Fibroblast of lung (primary cell): ENCODE measurements at regions not wholly inside any gene's neighbourhood (a gene's known extent, or its start where the extent isn't known, plus 50 kb on each side); places are given as distances from the start of the nearest gene placed in this dataset.

Experiments used
- DNase-seq, 2 donors: peaks; one replicate each; pipeline versions ENCODE4 v3.0.0 to v3.0.0-alpha.2; 2010; ENCODE audit warnings: low read depth in 2 of 2
- H2AFZ ChIP-seq: 2 replicates; pipeline ENCODE4 v1.5.1; 2012; ENCODE audit warnings: low read length, control low read depth, inconsistent platforms
- H3K27ac ChIP-seq: 2 replicates; pipeline ENCODE4 v1.5.1; 2011; ENCODE audit warnings: low read length, control low read depth; ENCODE audit not compliant: insufficient read depth
- H3K27me3 ChIP-seq: 2 replicates; pipeline ENCODE4 v1.5.1; 2011; ENCODE audit warnings: mild to moderate bottlenecking, low read length; ENCODE audit not compliant: control insufficient read depth, insufficient read depth
- H3K36me3 ChIP-seq: 2 replicates; pipeline ENCODE4 v1.5.1; 2011; ENCODE audit warnings: low read length; ENCODE audit not compliant: control insufficient read depth, insufficient read depth
- H3K4me1 ChIP-seq: 2 replicates; pipeline ENCODE4 v1.5.1; 2011; ENCODE audit warnings: low read length; ENCODE audit not compliant: control insufficient read depth, insufficient read depth; ENCODE audit errors: extremely low read depth
- H3K4me2 ChIP-seq: 2 replicates; pipeline ENCODE4 v1.5.1; 2011; ENCODE audit warnings: low read length, control low read depth; ENCODE audit not compliant: insufficient read depth; ENCODE audit errors: extremely low read depth
- H3K4me3 ChIP-seq, 4 experiments: fragments of 200-600 bp in 1 of 4; sonication (generic) in 1 of 4; replicated peaks in 1 of 4; 2 replicates each; pipeline ENCODE4 v1.5.1; 2011 to 2016; ENCODE audit warnings: low read length in 4 of 4, low read depth in 3 of 4, mild to moderate bottlenecking in 3 of 4, control low read depth in 2 of 4, inconsistent platforms in 1 of 4, mixed read lengths in 1 of 4; ENCODE audit not compliant: insufficient read depth in 1 of 4; ENCODE audit errors: control extremely low read depth in 1 of 4
- H3K79me2 ChIP-seq: 2 replicates; pipeline ENCODE4 v1.5.1; 2012; ENCODE audit warnings: mild to moderate bottlenecking, low read length, inconsistent platforms; ENCODE audit not compliant: control insufficient read depth, insufficient read depth
- H3K9ac ChIP-seq: 2 replicates; pipeline ENCODE4 v1.5.1; 2011; ENCODE audit warnings: mild to moderate bottlenecking, low read length, control low read depth; ENCODE audit not compliant: insufficient read depth
- H3K9me3 ChIP-seq: 2 replicates; pipeline ENCODE4 v1.5.1; 2012; ENCODE audit warnings: low read depth, low read length; ENCODE audit not compliant: control insufficient read depth, insufficient read depth
- H4K20me1 ChIP-seq: 2 replicates; pipeline ENCODE4 v1.5.1; 2011; ENCODE audit warnings: low read length; ENCODE audit not compliant: control insufficient read depth, insufficient read depth; ENCODE audit errors: extremely low read depth
- EZH2 ChIP-seq: IDR thresholded peaks from 2 replicates; pipeline ENCODE4 v1.5.1; 2012; ENCODE audit warnings: low read length, control low read depth, mild to moderate bottlenecking; ENCODE audit errors: missing control alignments
- TF ChIP-seq, protein P1 (sequence below), 2 donors: IDR thresholded peaks in 1 of 2; conservative IDR thresholded peaks in 1 of 2; 1 replicate in 1 of 2; 2 replicates in 1 of 2; pipeline ENCODE4 v1.5.1; 2011 to 2012; ENCODE audit warnings: low read length in 2 of 2, control low read depth in 1 of 2, inconsistent platforms in 1 of 2, low read depth in 1 of 2, mild to moderate bottlenecking in 1 of 2

GRCh38 chr1:244962130-244962529 lies 97.8 kb upstream of the HNRNPU start:
- Histone ChIP-seq H3K27me3 (no peaks in the 10 kb centered on the region), H3K4me3 (no peak overlapping the region), H3K9me3 (no peaks in the 10 kb centered on the region), H3K4me1 (peaks cover 16% of the 10 kb centered on the region), H3K4me2 (no peak overlapping the region), H4K20me1 (no peaks in the 10 kb centered on the region), H3K79me2 (no peaks in the 10 kb centered on the region), H2AFZ (no peak overlapping the region), H3K9ac (no peak overlapping the region), H3K27ac (no peak overlapping the region), H3K36me3 (no peaks in the 10 kb centered on the region)
- TF ChIP-seq EZH2 = no peak
- TF ChIP-seq, protein P1, sequence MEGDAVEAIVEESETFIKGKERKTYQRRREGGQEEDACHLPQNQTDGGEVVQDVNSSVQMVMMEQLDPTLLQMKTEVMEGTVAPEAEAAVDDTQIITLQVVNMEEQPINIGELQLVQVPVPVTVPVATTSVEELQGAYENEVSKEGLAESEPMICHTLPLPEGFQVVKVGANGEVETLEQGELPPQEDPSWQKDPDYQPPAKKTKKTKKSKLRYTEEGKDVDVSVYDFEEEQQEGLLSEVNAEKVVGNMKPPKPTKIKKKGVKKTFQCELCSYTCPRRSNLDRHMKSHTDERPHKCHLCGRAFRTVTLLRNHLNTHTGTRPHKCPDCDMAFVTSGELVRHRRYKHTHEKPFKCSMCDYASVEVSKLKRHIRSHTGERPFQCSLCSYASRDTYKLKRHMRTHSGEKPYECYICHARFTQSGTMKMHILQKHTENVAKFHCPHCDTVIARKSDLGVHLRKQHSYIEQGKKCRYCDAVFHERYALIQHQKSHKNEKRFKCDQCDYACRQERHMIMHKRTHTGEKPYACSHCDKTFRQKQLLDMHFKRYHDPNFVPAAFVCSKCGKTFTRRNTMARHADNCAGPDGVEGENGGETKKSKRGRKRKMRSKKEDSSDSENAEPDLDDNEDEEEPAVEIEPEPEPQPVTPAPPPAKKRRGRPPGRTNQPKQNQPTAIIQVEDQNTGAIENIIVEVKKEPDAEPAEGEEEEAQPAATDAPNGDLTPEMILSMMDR (conservative IDR thresholded peaks at IDR 0.05 in 1 of 2, IDR thresholded peaks at IDR 0.05 in 1 of 2; ENCODE audit: low read depth in 1 of 2, low read length in 2 of 2) = no peak
- DNase-seq = peak in 1 of 2 donors; percentile 3

DNA sequence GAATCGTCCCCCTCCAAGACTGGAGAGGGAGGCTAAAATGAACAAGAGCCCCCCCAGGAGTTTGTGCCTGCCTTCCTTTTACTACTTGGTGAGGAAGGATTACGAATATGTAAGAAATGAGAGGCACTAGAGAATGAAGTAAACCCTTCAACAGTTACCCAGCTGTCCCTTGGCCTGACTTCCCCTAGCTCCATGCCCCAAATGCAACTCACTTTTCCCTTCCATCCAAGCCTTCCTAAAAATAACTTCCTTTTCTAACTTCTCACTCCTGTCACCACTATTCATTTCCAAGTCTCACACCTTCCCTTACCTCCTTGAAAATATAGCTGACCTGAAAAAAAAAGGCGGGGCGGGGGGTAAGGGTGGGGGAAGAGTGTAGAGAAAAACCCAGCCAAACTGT lies 96.6 kb upstream of the HNRNPU start:
- DNase-seq = no peak
- H3K4me1 ChIP-seq = peaks cover 16% of the 10 kb centered on the region
- H3K4me2 ChIP-seq = no peak overlapping the region
- TF ChIP-seq, protein P1 (conservative IDR thresholded peaks at IDR 0.05 in 1 of 2, IDR thresholded peaks at IDR 0.05 in 1 of 2; ENCODE audit: low read depth in 1 of 2, low read length in 2 of 2) = no peak
- TF ChIP-seq EZH2 = no peak
- H3K9me3 ChIP-seq = no peaks in the 10 kb centered on the region
- H3K9ac ChIP-seq = no peak overlapping the region
- no peaks in the 10 kb centered on the region for H3K36me3 ChIP-seq
- no peaks in the 10 kb centered on the region for H3K79me2 ChIP-seq
- no peak overlapping the region for H3K4me3 ChIP-seq
- H3K27me3 ChIP-seq = no peaks in the 10 kb centered on the region
- H2AFZ ChIP-seq = no peak overlapping the region
- H4K20me1 ChIP-seq = no peaks in the 10 kb centered on the region
- H3K27ac ChIP-seq = no peak overlapping the region

DNA sequence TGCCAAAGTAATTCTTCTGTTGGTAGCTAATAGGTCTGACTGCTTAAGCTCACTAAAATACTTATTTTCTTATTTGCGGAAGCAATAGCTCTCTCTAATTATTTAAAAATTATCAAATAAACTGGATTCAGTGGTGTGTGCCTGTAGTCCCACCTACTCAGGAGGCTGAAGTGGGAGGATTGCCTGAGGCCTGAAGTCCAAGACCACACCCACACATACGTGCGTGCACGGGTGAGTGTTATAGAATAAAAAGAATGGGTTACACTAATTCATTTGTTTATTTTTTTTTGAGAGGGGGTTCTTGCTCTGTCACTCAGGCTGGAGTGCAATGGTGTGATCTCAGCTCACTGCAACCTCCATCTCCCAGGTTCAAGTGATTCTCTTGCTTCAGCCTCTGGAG lies 94.2 kb upstream of the HNRNPU start:
- Histone ChIP-seq H3K79me2 (no peaks in the 10 kb centered on the region), H3K4me3 (no peak overlapping the region), H3K4me1 (peaks cover 4% of the 10 kb centered on the region), H3K27me3 (no peaks in the 10 kb centered on the region), H3K27ac (no peak overlapping the region), H3K36me3 (no peaks in the 10 kb centered on the region), H3K9me3 (no peaks in the 10 kb centered on the region), H3K4me2 (no peak overlapping the region), H3K9ac (no peak overlapping the region), H2AFZ (no peak overlapping the region), H4K20me1 (no peaks in the 10 kb centered on the region)
- TF ChIP-seq EZH2 = no peak
- TF ChIP-seq, protein P1 (conservative IDR thresholded peaks at IDR 0.05 in 1 of 2, IDR thresholded peaks at IDR 0.05 in 1 of 2; ENCODE audit: low read depth in 1 of 2, low read length in 2 of 2) = no peak
- no peak for DNase-seq
